ENCODE measurements at regions not wholly inside any gene's neighbourhood (a gene's known extent, or its start where the extent isn't known, plus 50 kb on each side); places are given as distances from the start of the nearest gene placed in this dataset.

DNA sequence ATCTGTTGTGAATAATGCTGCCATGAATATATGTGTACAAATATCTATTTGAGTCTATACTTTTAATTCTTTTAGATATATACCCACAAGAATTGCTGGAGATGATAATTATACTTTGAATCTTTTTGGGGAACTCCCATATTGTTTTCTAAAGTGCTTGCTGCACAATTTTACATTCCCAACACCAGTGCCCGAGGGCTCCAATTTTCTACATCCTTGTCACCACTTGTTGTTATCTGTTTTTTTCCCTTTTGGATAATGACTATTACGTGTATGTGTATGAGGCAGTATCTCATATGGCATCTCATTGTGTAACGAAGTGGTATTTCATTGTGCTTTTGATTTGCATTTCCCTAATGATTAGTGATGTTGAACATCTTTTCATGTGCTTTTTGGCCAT is 127.1 kb downstream of the SUDS3 start:
- Histone ChIP-seq H3K4me3 (replicated peaks in 1 of 2; ENCODE audit: low read depth in 1 of 2, low read length in 2 of 2) (no peak overlapping the region), H3K79me2 (ENCODE audit: insufficient read depth, low read length) (no peaks in the 10 kb centered on the region), H3K27me3 (ENCODE audit: insufficient read depth, low read length) (peaks cover 6% of the 10 kb centered on the region; the same call in 1 of the 2 replicates), H2AFZ (ENCODE audit: low read depth, low read length, poor library complexity, severe bottlenecking) (no peak overlapping the region), H3K4me1 (ENCODE audit: control insufficient read depth in 1 of 2, insufficient read depth in 2 of 2, low read length in 2 of 2) (no peaks in the 10 kb centered on the region), H3K36me3 (ENCODE audit: control insufficient read depth in 1 of 2, insufficient read depth in 2 of 2, low read length in 2 of 2) (no peaks in the 10 kb centered on the region), H3K4me2 (ENCODE audit: low read length) (no peak overlapping the region), H3K9ac (ENCODE audit: low read length) (no peak overlapping the region), H3K9me2 (ENCODE audit: insufficient read depth) (no peaks in the 10 kb centered on the region), H3K9me3 (ENCODE audit: control insufficient read depth in 1 of 2, insufficient read depth in 1 of 2, low read depth in 1 of 2, low read length in 2 of 2) (no peaks in the 10 kb centered on the region), H3K27ac (ENCODE audit: low read depth, low read length) (no peak overlapping the region), H4K20me1 (ENCODE audit: insufficient read depth) (no peaks in the 10 kb centered on the region)
- no TSS peak for BruUV-seq (replicated peaks)
- intact Hi-C loops (cut with micrococcal nuclease), result no loop called here
- ChIA-PET POLR2A (no interaction called here), RAD21 (ENCODE audit: low non-redundant PET in 1 of 2, low total read pairs in 2 of 2, uncharacterized antibody in 2 of 2, unreplicated experiment in 2 of 2) (no interaction called here), CTCF (no interaction called here)
- DNase-seq (ENCODE audit: low read depth, low spot score) (no peak), ATAC-seq (no peak)
- TF ChIP-seq YY1 (IDR thresholded peaks at IDR 0.05; ENCODE audit: extremely low read depth, insufficient replicate concordance, low read depth, low read length) (no peak), CEBPB (IDR thresholded peaks at IDR 0.05; ENCODE audit: low read depth) (no peak), POLR2A (IDR thresholded peaks at IDR 0.05; ENCODE audit: borderline replicate concordance, extremely low read depth, insufficient read depth, insufficient read length) (no peak), ZNF274 (IDR thresholded peaks at IDR 0.05; ENCODE audit: low read depth, low read length) (no peak), JUND (IDR thresholded peaks at IDR 0.05) (no peak), ZFX (IDR thresholded peaks at IDR 0.05) (no peak), POLR2AphosphoS5 (IDR thresholded peaks at IDR 0.05; ENCODE audit: low read depth, low read length) (no peak), CBX3 (IDR thresholded peaks at IDR 0.05; ENCODE audit: low read depth) (no peak), TCF7L2 (IDR thresholded peaks at IDR 0.05; ENCODE audit: borderline replicate concordance, extremely low read depth, insufficient read depth, insufficient read length) (no peak), SIN3A (IDR thresholded peaks at IDR 0.05; ENCODE audit: low read depth) (no peak), SP1 (IDR thresholded peaks at IDR 0.05; ENCODE audit: low read depth) (no peak)
- TF ChIP-seq, protein P1, sequence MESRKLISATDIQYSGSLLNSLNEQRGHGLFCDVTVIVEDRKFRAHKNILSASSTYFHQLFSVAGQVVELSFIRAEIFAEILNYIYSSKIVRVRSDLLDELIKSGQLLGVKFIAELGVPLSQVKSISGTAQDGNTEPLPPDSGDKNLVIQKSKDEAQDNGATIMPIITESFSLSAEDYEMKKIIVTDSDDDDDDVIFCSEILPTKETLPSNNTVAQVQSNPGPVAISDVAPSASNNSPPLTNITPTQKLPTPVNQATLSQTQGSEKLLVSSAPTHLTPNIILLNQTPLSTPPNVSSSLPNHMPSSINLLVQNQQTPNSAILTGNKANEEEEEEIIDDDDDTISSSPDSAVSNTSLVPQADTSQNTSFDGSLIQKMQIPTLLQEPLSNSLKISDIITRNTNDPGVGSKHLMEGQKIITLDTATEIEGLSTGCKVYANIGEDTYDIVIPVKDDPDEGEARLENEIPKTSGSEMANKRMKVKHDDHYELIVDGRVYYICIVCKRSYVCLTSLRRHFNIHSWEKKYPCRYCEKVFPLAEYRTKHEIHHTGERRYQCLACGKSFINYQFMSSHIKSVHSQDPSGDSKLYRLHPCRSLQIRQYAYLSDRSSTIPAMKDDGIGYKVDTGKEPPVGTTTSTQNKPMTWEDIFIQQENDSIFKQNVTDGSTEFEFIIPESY (IDR thresholded peaks at IDR 0.05; ENCODE audit: extremely low read depth, insufficient replicate concordance, low read length), result no peak
- TF ChIP-seq, protein P2, sequence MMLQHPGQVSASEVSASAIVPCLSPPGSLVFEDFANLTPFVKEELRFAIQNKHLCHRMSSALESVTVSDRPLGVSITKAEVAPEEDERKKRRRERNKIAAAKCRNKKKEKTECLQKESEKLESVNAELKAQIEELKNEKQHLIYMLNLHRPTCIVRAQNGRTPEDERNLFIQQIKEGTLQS (IDR thresholded peaks at IDR 0.05), result no peak
- TF ChIP-seq, protein P3, sequence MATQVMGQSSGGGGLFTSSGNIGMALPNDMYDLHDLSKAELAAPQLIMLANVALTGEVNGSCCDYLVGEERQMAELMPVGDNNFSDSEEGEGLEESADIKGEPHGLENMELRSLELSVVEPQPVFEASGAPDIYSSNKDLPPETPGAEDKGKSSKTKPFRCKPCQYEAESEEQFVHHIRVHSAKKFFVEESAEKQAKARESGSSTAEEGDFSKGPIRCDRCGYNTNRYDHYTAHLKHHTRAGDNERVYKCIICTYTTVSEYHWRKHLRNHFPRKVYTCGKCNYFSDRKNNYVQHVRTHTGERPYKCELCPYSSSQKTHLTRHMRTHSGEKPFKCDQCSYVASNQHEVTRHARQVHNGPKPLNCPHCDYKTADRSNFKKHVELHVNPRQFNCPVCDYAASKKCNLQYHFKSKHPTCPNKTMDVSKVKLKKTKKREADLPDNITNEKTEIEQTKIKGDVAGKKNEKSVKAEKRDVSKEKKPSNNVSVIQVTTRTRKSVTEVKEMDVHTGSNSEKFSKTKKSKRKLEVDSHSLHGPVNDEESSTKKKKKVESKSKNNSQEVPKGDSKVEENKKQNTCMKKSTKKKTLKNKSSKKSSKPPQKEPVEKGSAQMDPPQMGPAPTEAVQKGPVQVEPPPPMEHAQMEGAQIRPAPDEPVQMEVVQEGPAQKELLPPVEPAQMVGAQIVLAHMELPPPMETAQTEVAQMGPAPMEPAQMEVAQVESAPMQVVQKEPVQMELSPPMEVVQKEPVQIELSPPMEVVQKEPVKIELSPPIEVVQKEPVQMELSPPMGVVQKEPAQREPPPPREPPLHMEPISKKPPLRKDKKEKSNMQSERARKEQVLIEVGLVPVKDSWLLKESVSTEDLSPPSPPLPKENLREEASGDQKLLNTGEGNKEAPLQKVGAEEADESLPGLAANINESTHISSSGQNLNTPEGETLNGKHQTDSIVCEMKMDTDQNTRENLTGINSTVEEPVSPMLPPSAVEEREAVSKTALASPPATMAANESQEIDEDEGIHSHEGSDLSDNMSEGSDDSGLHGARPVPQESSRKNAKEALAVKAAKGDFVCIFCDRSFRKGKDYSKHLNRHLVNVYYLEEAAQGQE (IDR thresholded peaks at IDR 0.05; ENCODE audit: low read depth), result no peak
- TF ChIP-seq, protein P4, sequence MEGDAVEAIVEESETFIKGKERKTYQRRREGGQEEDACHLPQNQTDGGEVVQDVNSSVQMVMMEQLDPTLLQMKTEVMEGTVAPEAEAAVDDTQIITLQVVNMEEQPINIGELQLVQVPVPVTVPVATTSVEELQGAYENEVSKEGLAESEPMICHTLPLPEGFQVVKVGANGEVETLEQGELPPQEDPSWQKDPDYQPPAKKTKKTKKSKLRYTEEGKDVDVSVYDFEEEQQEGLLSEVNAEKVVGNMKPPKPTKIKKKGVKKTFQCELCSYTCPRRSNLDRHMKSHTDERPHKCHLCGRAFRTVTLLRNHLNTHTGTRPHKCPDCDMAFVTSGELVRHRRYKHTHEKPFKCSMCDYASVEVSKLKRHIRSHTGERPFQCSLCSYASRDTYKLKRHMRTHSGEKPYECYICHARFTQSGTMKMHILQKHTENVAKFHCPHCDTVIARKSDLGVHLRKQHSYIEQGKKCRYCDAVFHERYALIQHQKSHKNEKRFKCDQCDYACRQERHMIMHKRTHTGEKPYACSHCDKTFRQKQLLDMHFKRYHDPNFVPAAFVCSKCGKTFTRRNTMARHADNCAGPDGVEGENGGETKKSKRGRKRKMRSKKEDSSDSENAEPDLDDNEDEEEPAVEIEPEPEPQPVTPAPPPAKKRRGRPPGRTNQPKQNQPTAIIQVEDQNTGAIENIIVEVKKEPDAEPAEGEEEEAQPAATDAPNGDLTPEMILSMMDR (IDR thresholded peaks at IDR 0.05 in 2 of 3, conservative IDR thresholded peaks at IDR 0.05 in 1 of 3; ENCODE audit: borderline replicate concordance in 1 of 3, insufficient read depth in 1 of 3, low read depth in 2 of 3, low read length in 2 of 3), result no peak
- TF ChIP-seq, protein P5, sequence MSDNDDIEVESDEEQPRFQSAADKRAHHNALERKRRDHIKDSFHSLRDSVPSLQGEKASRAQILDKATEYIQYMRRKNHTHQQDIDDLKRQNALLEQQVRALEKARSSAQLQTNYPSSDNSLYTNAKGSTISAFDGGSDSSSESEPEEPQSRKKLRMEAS (IDR thresholded peaks at IDR 0.05), result no peak

All from HCT116 (cell line).